K562 (cell line): ENCODE measurements at regions not wholly inside any gene's neighbourhood (a gene's known extent, or its start where the extent isn't known, plus 50 kb on each side); places are given as distances from the start of the nearest gene placed in this dataset.

ENCODE experiments used
- ATAC-seq: fragments of 200-7000 bp; cut with Tn5 transposase; 3 replicates; pipeline ENCODE4 v1.9.1; 2020; ENCODE audit warnings: moderate library complexity
- BruUV-seq: library from RNA; stranded (reverse); fragments of 400-500 nt; replicated peaks from 2 replicates; lab custom pipeline; 2021; lab: Mats Ljungman, UMichigan
- CTCF ChIA-PET: fragments of 300-600 bp; formaldehyde crosslinking; extraction: SDS; loops from one replicate; lab custom pipeline; 2021; ENCODE audit warnings: low intra/inter-chr PET ratio; lab: Yijun Ruan, JAX
- POLR2A ChIA-PET: fragments of 300-600, 350-650 bp; sonication (Branson Sonifier 250); formaldehyde crosslinking; extraction: SDS; loops from one replicate; lab custom pipeline; 2021; ENCODE audit warnings: antibody characterized with exemption, inconsistent platforms; lab: Yijun Ruan, JAX
- DNase-seq, 4 experiments: peaks; one replicate each; pipeline versions ENCODE4 v3.0.0 to v3.0.0-alpha.2; 2011 to 2018; ENCODE audit warnings: low spot score in 3 of 4, mixed read lengths in 3 of 4; ENCODE audit errors: extremely low read depth in 1 of 4
- FAIRE-seq: peaks from 2 replicates; lab custom pipeline; 2011; peaks lifted over from hg19 to GRCh38; lab: Jason Lieb, UNC
- H2AFZ ChIP-seq: 2 replicates; pipeline ENCODE4 v1.6.0; 2011; ENCODE audit warnings: low read depth, low read length, control low read depth, inconsistent platforms
- H3K27ac ChIP-seq: fragments of 200-600 bp; 3 replicates; pipeline ENCODE4 v1.8.0; 2011; ENCODE audit warnings: low read depth, mild to moderate bottlenecking, control low read depth, inconsistent platforms, low read length, moderate library complexity, mixed read lengths; ENCODE audit errors: extremely low read depth
- H3K27me3 ChIP-seq, 2 experiments: fragments of 300-600 bp in 1 of 2; 2 replicates in 1 of 2; 3 replicates in 1 of 2; pipeline versions ENCODE4 v1.6.0 to v1.8.0; 2011; ENCODE audit warnings: inconsistent platforms in 2 of 2, low read length in 2 of 2, mild to moderate bottlenecking in 1 of 2, mixed read lengths in 1 of 2, moderate library complexity in 1 of 2; ENCODE audit not compliant: control insufficient read depth in 2 of 2, insufficient read depth in 2 of 2
- H3K36me3 ChIP-seq: fragments of 300-600 bp; 3 replicates; pipeline ENCODE4 v1.8.0; 2011; ENCODE audit warnings: mild to moderate bottlenecking, low read length, inconsistent platforms; ENCODE audit not compliant: control insufficient read depth, insufficient read depth
- H3K4me1 ChIP-seq, 2 experiments: fragments of 200-600 bp in 1 of 2; replicated peaks in 1 of 2; 2 replicates in 1 of 2; 3 replicates in 1 of 2; pipeline versions ENCODE4 v1.5.1 to v1.8.0; 2011; ENCODE audit warnings: inconsistent platforms in 2 of 2, low read length in 2 of 2, mild to moderate bottlenecking in 1 of 2, mixed read lengths in 1 of 2, moderate library complexity in 1 of 2; ENCODE audit not compliant: control insufficient read depth in 2 of 2, insufficient read depth in 2 of 2
- H3K4me2 ChIP-seq: 2 replicates; pipeline ENCODE4 v1.6.1; 2011; ENCODE audit warnings: low read length, control low read depth, inconsistent platforms, mixed read lengths; ENCODE audit not compliant: insufficient read depth
- H3K4me3 ChIP-seq: fragments of 200-600 bp; sonication (generic), shearing (Covaris generic); 2 replicates; pipeline ENCODE4 v1.5.1; 2016; ENCODE audit warnings: control low read depth, inconsistent platforms
- H3K79me2 ChIP-seq: fragments of 200-600 bp; 3 replicates; pipeline ENCODE4 v1.8.0; 2011; ENCODE audit warnings: low read length, inconsistent platforms; ENCODE audit not compliant: control insufficient read depth, insufficient read depth
- H3K9ac ChIP-seq, 2 experiments: 2 replicates each; pipeline versions ENCODE4 v1.6.0 to v1.6.1; 2011; ENCODE audit warnings: low read depth in 2 of 2, low read length in 2 of 2, control low read depth in 1 of 2, inconsistent platforms in 1 of 2, mild to moderate bottlenecking in 1 of 2, mixed read lengths in 1 of 2; ENCODE audit not compliant: insufficient read depth in 1 of 2
- H3K9me1 ChIP-seq: one replicate; pipeline ENCODE4 v1.6.0; 2011; ENCODE audit warnings: inconsistent platforms, mild to moderate bottlenecking, low read length, moderate library complexity; ENCODE audit not compliant: control insufficient read depth, insufficient read depth
- H3K9me3 ChIP-seq: replicated peaks from 2 replicates; pipeline ENCODE4 v1.5.1; 2011; ENCODE audit warnings: low read depth, low read length, inconsistent platforms; ENCODE audit not compliant: control insufficient read depth, insufficient read depth
- H4K20me1 ChIP-seq: replicated peaks from 2 replicates; pipeline ENCODE4 v1.6.1; 2011; ENCODE audit warnings: low read length, inconsistent platforms, mixed read lengths; ENCODE audit not compliant: control insufficient read depth, insufficient read depth
- CEBPB ChIP-seq: fragments of 450-650 bp; IDR thresholded peaks from 2 replicates; pipeline ENCODE4 v1.6.1; 2016; ENCODE audit warnings: missing genetic modification characterization, missing compliant biosample characterization
- DEAF1 ChIP-seq: fragments of 450-650 bp; formaldehyde crosslinking; IDR thresholded peaks from 2 replicates; pipeline ENCODE4 v1.4.0; 2020; ENCODE audit warnings: mild to moderate bottlenecking, moderate library complexity
- HMG20B ChIP-seq: fragments of 250-450 bp; sonication (Bioruptor Pico); IDR thresholded peaks from 2 replicates; pipeline ENCODE4 v1.5.0; 2021; ENCODE audit warnings: mild to moderate bottlenecking
- MAFF ChIP-seq: IDR thresholded peaks from 2 replicates; pipeline ENCODE4 v1.6.1; 2012; ENCODE audit warnings: low read length, improper control_type of control experiment
- MAFG ChIP-seq: fragments of 450-650 bp; conservative IDR thresholded peaks from 2 replicates; pipeline ENCODE4 v1.6.1; 2016; ENCODE audit warnings: missing genetic modification characterization, missing compliant biosample characterization
- MAFK ChIP-seq: IDR thresholded peaks from 2 replicates; pipeline ENCODE4 v1.6.1; 2011; ENCODE audit warnings: low read length, improper control_type of control experiment
- NONO ChIP-seq, 2 experiments: fragments of 200-400 bp in 1 of 2; fragments of 450-650 bp in 1 of 2; formaldehyde crosslinking in 1 of 2; IDR thresholded peaks; 2 replicates each; pipeline ENCODE4 v1.6.1; 2017; ENCODE audit warnings: low read depth in 2 of 2, mild to moderate bottlenecking in 2 of 2, moderate library complexity in 2 of 2, low read length in 1 of 2
- POLR2G ChIP-seq: fragments of 200-400 bp; formaldehyde crosslinking; IDR thresholded peaks from 2 replicates; pipeline ENCODE4 v1.6.1; 2017; ENCODE audit warnings: low read depth, mild to moderate bottlenecking, antibody characterized with exemption, low read length, moderate library complexity
- SIN3A ChIP-seq, 2 experiments: fragments of 150-350 bp in 1 of 2; IDR thresholded peaks; 2 replicates each; pipeline ENCODE4 v1.6.1; 2011 to 2016; ENCODE audit warnings: borderline replicate concordance in 2 of 2, low read depth in 2 of 2, low read length in 2 of 2, mild to moderate bottlenecking in 2 of 2, moderate library complexity in 2 of 2; ENCODE audit not compliant: control insufficient read depth in 1 of 2
- SIN3B ChIP-seq: fragments of 450-650 bp; IDR thresholded peaks from 2 replicates; pipeline ENCODE4 v1.6.1; 2017; ENCODE audit warnings: low read depth, mild to moderate bottlenecking, moderate library complexity
- VEZF1 ChIP-seq: fragments of 200-800 bp; sonication (Bioruptor generic); IDR thresholded peaks from 2 replicates; pipeline ENCODE4 v1.6.1; 2017; ENCODE audit warnings: missing genetic modification characterization, missing compliant biosample characterization
- ZNF316 ChIP-seq: fragments of 450-650 bp; IDR thresholded peaks from 2 replicates; pipeline ENCODE4 v1.6.1; 2016
- ZNF75A ChIP-seq: fragments of 450-650 bp; formaldehyde crosslinking; IDR thresholded peaks from 2 replicates; pipeline ENCODE4 v1.4.0; 2020; ENCODE audit warnings: mild to moderate bottlenecking
- WGBS: fragments of 100-300 bp; shearing (Covaris generic); methylation state at CpG from one replicate; pipeline ENCODE4 v1.1.6; 2016; ENCODE audit warnings: low coverage, mixed read lengths; ENCODE audit not compliant: insufficient coverage; ENCODE audit errors: missing lambda C conversion rate; 5-methylcytosine and 5-hydroxymethylcytosine counted together
- in situ Hi-C: fragments of 300-500 bp; cut with MboI; formaldehyde crosslinking; loops from 4 replicates; pipeline ENCODE4 v1.15.0; 2018; ENCODE audit warnings: inconsistent platforms, mixed read lengths
- intact Hi-C: fragments of 100-400 bp; cut with micrococcal nuclease; formaldehyde crosslinking; loops from 2 replicates; pipeline ENCODE4 v1.14.2; 2022

- Histone ChIP-seq H3K4me3 (no peak overlapping the region), H3K4me1 (peaks cover 0 to 3% of the 10 kb centered on the region in 2 experiments; a peak in 1 of 5 replicates), H3K9ac (no peak overlapping the region), H4K20me1 (no peaks in the 10 kb centered on the region), H2AFZ (no peak overlapping the region), H3K27ac (no peak overlapping the region), H3K27me3 (peaks cover 0 to 6% of the 10 kb centered on the region in 2 experiments; a peak in 1 of 5 replicates), H3K9me3 (no peaks in the 10 kb centered on the region), H3K4me2 (no peak overlapping the region), H3K79me2 (no peaks in the 10 kb centered on the region), H3K36me3 (no peaks in the 10 kb centered on the region), H3K9me1 (no peaks in the 10 kb centered on the region)
- ChIA-PET CTCF (interaction anchor here (0.6 kb wide), 1 partner anchor 456 kb away, joined by 3 read pairs; no protein-coding TSS in a partner anchor), POLR2A (no interaction called here)
- BruUV-seq: no TSS peak
- ATAC-seq: no peak
- in situ Hi-C loops (no loop called here), intact Hi-C loops (no loop called here)
- no peak for TF ChIP-seq NONO (IDR thresholded peaks at IDR 0.05; ENCODE audit: low read depth in 2 of 2, low read length in 1 of 2)
- WGBS: under 1% methylated on average over 8 of the region's 8 CpGs
- no peak for DNase-seq
- FAIRE-seq: no peak
Observed at GRCh38 chr21:41073558-41073957, 94.4 kb upstream of the BACE2 start.

- no peaks in the 10 kb centered on the region for H3K79me2 ChIP-seq
- no peaks in the 10 kb centered on the region for H4K20me1 ChIP-seq
- no peak overlapping the region for H2AFZ ChIP-seq
- H3K4me3 ChIP-seq: no peak overlapping the region
- intact Hi-C loops (no loop called here), in situ Hi-C loops (no loop called here)
- H3K9me1 ChIP-seq: no peaks in the 10 kb centered on the region
- under 1% methylated on average over 11 of the region's 11 CpGs for WGBS
- H3K4me1 ChIP-seq: peaks cover 0 to 3% of the 10 kb centered on the region in 2 experiments; a peak in 1 of 5 replicates
- ChIA-PET CTCF (no interaction called here), POLR2A (no interaction called here)
- FAIRE-seq (no peak), DNase-seq (no peak), ATAC-seq (no peak)
- H3K9me3 ChIP-seq: no peaks in the 10 kb centered on the region
- BruUV-seq: no TSS peak
- H3K36me3 ChIP-seq: no peaks in the 10 kb centered on the region
- no peak overlapping the region for H3K27ac ChIP-seq
- H3K27me3 ChIP-seq: peaks cover 0 to 6% of the 10 kb centered on the region in 2 experiments; a peak in 1 of 5 replicates
- no peak overlapping the region for H3K9ac ChIP-seq
- no peak overlapping the region for H3K4me2 ChIP-seq
- TF ChIP-seq CEBPB (tag): no peak
- peak; percentile 70 for TF ChIP-seq MAFK
- no peak for TF ChIP-seq SIN3A (IDR thresholded peaks at IDR 0.05; ENCODE audit: borderline replicate concordance in 2 of 2, control insufficient read depth in 1 of 2, low read depth in 2 of 2, low read length in 2 of 2)
- TF ChIP-seq HMG20B (CRISPR knock-in tag): no peak
- TF ChIP-seq POLR2G: no peak
- TF ChIP-seq DEAF1 (CRISPR knock-in tag): no peak
- peak; percentile 67 for TF ChIP-seq MAFF
- peak; percentile 77 for TF ChIP-seq ZNF316
- no peak for TF ChIP-seq SIN3B
- TF ChIP-seq ZNF75A: no peak
- no peak for TF ChIP-seq VEZF1 (CRISPR knock-in tag)
- peak; percentile 44; the same call in 1 of the 2 replicates for TF ChIP-seq MAFG (tag)
Observed at GRCh38 chr21:41074396-41075184, 93.4 kb upstream of the BACE2 start.
